Ishikawa (cell line): ENCODE measurements at regions not wholly inside any gene's neighbourhood (a gene's known extent, or its start where the extent isn't known, plus 50 kb on each side); places are given as distances from the start of the nearest gene placed in this dataset.

ENCODE experiments used
- EP300 ChIP-seq: IDR thresholded peaks from 2 replicates; pipeline ENCODE4 v1.6.1; 2012; ENCODE audit warnings: borderline replicate concordance
- FOXM1 ChIP-seq: IDR thresholded peaks from 2 replicates; pipeline ENCODE4 v1.6.1; 2012; ENCODE audit warnings: low read depth, borderline replicate concordance
- RAD21 ChIP-seq: IDR thresholded peaks from 2 replicates; pipeline ENCODE4 v1.6.1; 2012; ENCODE audit warnings: low read depth

DNA sequence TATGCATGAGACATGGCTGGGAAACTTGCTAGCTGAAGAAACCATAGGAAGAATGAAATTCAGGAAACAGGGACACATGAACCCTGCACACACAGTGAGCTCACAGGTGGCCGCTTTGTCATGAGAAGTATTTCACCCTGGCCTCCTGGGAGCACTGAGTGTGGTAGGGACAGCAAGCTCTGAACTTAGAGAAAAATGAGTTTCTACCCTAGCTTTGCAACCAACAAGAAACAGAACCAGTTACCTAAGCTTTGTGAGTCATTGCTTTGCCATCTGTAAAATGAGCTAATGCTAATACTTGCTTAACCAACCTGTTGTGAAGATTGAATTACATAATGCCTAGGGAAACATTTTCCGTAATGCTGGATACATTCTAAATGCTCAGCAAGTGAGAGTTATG, 206.6 kb upstream of the HS3ST1 start:
- TF ChIP-seq EP300 = peak; percentile 79; the same call in 1 of the 2 replicates
- peak; percentile 13; the same call in 1 of the 2 replicates for TF ChIP-seq RAD21
- peak; percentile 21; the same call in 1 of the 2 replicates for TF ChIP-seq FOXM1
